Hematopoietic multipotent progenitor cell treated with erythropoietin and hydrocortisone succinate and interleukin-3 and kit ligand, for 4 days (in vitro differentiated cells): ENCODE measurements at regions not wholly inside any gene's neighbourhood (a gene's known extent, or its start where the extent isn't known, plus 50 kb on each side); places are given as distances from the start of the nearest gene placed in this dataset.
"Not testable (repeated sequence)": the region's sequence is repeated elsewhere in the genome, so short reads cannot be mapped to it uniquely, and the experiment has no call there.

Source experiments
- DNase-seq: peaks from one replicate; pipeline ENCODE4 v3.0.0-alpha.2; 2015

DNA sequence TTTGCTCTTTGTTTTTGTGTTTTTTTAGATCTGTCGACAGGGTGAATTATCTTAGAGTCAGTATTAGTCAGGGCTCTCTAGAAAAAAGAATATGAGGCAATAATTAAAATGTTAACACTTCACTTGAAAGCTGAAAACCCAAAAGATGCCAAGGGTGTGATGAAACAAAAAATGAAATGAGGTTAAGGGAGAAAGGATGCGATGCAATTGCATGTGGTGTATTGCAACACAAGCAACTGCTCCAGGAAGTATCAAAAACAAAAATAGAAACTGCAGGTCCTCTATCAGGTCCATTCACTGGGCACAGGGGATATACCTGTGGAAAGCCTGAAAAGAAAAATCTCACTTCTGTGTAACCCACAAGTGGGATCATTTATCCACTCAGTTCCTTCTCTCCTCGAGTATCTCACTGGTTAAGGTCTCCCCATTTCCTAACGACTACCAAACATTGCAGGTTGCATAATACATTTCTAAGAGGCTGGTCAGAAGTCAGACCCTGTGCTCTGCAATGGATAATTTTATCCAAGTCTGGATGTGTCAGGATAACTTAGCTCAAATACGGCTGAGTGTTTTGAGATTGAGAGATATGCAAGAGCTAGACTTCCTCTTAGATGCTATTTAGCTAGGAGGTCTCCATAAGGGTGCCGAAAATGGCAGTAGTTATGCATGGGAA lies 257.7 kb upstream of the GJE1 start:
- peak; percentile 44 for DNase-seq

DNA sequence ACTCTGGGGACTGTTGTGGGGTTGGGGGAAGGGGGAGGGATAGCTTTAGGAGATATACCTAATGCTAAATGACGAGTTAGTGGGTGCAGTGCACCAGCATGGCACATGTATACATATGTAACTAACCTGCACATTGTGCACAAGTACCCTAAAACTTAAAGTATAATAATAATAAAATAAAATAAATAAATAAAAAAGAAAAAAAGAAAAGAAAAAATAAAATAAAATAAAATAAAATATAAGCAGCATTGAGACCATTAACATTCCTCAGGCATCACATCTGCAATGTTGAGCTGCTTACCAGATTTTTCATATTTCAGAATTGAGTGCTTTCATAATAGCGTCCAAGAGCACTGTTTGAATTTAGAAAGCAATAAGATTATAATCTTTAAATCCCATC lies 263.2 kb upstream of the GJE1 start:
- not testable (repeated sequence) for DNase-seq

DNA sequence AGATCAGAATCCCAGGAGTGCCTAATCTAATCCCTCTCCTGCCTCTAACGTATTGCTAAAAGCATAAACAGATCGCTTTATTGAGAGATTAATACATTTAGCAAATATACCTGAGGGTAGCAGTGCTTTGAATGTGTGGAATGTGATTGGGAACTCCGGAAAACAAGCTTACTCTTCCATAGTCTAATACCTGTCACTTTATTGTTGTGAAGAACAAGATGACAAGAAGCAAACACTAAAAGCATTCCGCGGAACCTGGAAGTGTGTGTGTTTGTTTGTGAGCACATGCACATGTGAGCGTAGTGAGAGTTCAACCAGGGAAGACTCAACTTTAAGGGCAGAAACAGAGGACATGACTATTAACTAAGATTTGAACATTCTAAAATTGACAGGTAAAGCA lies 265.0 kb upstream of the GJE1 start:
- no peak for DNase-seq

DNA sequence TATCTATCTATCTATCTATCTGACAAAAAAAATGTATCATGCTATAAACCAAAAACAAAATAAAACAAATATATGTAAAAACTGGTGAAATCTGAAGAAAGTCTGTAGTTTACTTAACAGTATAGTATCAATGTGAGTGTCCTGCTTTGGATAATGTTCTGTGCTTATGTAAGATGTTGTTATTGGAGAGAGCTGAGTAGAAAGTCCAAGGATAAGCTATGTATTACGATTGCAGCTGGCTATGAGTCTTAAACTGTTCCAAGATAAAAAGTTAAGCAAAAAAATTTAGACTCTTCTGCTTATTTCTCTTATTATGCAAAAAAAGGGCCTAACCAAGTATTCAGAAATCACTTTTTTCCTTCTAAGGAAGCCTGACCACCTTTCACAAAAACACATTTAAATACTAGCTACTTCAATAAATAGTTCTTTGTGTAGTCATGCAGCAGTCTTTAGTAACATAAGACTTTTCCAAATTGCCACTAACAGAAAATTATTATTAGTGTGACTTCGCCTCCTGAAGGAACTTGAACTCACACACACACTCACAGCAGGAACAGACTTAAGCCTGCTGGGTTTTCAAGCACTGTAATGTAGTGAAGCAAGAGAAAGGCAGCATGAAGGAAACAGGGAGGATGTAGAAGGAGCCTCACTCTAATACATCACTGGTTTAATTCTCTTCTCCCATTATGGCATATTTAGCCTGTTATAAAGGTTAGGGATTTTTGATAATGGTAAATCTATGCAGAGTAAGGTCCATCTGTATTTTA lies 265.8 kb upstream of the GJE1 start:
- DNase-seq, result no peak

DNA sequence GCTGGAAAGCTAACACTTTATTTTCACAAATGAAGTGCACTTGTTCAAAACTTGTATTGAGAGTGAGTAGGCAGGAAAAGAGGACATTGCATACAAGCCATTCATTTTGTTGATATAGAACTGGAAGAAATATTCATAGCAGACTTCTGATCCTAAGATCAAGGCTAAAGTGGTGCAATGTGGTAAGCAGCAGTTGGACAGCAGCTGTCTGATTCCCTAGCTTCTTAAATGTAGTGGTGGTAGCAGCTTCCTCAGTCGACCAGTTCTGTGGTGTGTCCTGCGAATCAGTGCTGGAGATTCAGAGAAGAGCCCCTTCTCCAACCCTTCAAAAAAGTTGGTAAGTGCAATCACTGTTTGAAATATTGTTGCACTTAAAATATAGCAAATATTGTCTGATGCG lies 281.7 kb upstream of the GJE1 start:
- no peak for DNase-seq

DNA sequence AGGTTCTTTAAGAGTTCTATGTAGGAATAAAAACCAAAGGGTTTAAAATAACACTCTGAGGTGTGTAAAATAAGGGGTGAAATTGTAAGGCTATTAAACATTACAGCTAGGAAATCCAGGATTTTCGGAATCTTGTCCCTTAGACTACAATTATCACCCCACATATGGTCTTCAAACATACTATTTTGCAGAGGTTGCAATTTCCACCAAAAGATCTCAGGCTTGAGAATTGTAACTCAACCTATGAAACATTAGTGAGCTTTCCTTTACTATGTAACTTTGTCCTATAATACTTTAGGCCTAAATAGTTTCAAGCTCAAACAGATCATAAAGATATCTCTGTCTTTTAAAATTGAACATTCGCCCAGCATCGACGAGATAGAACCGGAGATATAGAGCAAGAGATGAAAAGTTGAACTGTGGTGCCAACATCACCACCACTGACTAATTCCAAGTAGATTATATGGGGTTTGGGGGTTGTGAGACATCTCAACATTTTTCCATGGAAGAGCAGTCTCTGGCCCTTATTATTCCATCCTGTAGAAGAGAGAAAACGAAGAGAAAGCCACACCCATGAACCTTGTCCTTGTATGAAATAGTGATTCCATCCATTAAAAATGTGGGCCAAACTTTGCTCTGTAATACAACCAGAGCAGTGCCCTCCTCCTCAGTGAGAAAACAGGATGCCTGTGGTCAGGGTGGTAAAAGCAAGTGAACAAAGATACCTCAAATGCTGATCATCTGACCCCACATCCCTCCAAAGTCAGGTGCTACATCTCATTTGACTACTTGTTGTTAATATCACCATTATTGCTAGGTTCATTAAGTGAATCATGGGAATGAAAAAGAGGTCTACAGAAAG lies 284.5 kb upstream of the GJE1 start:
- no peak for DNase-seq

DNA sequence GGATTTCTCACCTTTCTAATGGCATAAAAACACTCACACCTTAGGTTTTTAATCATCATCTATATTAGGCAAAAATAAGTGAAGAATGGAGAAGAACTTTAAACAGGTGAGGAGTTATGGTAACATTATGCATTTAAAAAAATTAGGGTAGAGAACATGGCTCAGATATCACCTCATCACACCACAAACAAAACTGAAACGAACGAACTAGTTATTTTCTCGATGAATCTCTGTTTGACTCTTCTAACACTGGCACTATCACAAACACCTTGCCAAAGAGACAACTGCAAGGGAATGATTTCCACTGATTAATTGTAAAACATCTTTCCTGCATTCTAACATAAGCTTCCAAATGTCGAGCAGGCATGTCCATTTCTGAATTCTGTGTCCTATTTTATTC lies 286.1 kb upstream of the GJE1 start:
- DNase-seq, result no peak

DNA sequence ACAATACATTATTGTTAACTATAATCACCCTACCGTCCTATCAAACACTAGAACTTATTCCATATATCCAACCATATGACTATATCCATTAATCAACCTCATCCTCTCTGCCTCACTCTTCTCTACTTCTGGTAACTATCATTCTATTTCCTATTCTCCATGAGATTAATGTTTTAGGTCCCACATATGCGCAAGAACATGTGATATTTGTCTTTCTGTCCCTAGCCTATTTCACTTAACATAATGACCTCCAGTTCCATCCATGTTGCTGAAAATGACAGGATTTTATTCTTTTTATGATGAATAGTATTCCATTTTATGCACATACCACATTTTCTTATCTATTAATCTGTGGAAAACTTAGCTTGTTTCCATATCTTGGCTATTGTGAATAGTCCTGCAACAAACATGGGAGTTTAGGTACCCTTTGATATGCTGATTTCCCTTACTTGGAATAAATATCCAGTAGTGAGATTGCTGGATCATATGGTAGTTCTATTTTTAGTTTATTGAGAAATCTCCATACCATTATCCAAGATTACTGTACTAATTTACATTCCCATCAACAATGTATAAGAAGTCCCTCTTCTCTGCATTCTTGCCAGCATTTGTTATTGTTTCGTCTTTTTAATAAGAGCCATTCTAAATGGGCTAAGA lies 289.4 kb upstream of the GJE1 start:
- DNase-seq, result no peak

DNA sequence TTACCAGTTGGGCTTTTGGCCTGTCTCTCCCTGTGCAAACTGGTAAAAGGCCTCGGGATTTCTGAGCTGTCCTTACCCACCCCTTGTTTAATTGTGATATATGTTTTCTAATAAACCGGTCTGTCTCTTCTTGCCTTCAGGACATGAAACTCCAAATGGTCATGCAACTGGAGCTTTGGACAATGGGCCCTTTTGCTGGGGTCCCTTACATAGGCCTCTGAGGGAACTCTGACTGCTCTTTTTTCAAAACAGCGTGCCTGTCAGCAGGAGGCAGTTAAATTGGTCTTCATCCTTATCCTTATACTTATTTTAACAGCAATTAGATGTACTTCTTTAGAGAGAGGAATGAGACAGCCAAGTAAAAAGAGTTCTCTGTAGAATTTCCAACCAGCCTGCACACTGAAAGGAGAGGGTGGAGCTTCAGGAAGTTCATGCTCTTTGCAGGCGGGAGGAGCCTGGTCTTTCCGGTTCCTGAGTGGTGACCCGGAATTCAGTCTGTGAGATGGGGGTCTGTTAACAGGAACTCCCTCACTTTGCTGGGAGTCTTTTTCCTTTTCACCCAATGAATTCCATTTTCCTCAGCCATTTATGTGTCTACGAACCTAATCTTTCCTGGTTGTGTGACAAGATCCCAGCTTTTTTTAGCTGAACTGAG lies 299.6 kb upstream of the GJE1 start:
- no peak for DNase-seq

DNA sequence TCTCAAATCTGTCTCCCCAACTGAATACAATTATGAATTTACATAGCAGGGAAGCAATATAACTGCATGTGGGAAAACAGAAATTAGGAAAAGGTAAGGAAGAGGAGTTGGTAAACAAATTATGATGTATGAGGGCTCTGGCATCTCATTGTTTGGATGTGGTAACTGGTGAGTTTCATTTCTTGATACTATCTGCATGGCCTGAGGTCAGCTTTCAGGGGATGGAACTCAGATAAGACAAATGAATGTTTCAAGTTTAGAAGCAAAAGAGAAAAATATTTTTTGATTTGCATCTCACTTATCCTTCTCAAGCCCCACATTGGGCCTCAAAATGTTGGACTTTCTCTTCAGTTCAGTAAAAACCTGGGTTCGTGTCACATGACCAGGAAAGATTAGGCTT lies 302.2 kb upstream of the GJE1 start:
- no peak for DNase-seq

DNA sequence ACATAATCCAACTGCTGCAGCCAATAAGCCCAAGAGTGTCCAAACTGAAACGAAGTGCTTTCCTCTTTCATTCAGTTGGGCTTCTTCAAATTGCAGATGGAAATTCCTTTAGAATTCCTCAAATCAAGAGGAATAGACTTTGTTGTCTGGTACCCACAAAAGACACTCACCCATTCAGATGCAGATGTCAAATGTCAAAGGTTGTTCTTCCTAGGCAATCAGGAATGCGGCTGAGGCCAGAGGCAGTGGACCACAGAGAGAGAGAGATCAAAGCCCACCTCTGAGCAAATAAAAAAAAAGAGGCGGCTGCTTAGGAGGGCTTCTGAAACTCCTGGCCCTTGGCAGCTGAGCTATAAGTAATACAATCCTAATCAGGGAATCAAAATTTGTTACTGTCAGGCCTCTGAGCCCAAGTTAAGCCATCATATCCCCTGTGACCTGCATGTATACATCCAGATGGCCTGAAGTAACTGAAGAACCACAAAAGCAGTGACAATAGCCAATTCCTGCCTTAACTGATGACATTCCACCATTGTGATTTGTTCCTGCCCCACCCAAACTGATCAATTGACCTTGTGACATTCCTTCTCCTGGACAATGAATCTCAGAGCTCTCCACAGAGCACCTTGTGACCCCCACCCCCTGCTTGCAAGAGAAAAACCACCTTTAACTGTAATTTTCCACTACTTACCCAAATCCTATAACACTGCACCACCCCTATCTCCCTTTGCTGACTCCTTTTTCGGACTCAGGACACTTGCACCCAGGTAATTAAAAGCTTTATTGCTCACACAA lies 303.0 kb upstream of the GJE1 start:
- no peak for DNase-seq

DNA sequence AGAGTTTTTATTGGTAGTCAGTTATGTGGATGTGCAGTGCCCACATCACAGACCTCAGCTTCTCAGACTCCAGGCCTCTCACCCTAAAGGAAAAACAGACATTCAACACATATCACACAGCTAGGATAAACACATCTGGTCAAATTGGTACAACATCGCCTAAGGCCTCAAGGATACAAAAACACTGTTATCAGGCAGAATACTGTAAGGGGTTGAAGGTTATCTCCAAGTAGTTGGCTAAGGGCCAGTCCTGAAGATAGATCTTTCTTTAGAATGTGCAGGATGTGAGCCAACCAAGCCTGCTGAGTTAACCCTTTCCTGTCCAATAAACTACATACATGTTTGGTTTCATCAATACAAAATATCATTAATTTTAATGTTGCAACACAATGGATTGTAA lies 308.4 kb upstream of the GJE1 start:
- DNase-seq, result peak; percentile 1

DNA sequence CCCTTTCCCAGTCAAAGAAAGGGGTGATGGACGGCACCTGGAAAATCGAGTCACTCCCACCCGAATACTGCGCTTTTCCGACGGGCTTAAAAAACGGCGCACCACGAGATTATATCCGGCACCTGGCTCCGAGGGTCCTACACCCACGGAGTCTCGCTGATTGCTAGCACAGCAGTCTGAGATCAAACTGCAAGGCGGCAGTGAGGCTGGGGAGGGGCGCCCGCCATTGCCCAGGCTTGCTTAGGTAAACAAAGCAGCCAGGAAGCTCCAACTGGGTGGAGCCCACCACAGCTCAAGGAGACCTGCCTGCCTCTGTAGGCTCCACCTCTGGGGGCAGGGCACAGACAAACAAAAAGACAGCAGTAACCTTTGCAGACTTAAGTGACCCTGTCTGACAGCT lies 317.7 kb upstream of the GJE1 start:
- DNase-seq, result not testable (repeated sequence)

DNA sequence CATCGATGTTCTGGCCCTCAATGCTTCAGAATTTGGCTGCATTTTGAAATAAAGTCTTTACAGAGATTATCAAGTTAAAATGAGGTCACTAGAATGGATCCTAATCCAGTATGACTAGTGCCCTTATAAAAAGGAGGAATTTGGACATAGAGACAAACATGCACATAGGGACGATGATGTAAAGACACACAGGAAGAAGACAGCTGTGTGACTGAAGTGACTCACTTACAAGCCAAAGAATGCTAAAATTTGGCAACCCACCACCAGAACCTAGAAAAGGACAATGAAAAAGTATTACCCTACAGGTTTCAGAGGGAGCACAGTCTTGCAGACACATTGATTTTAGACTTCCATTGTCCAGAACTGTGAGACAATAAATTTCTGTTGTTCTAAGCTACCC lies 322.8 kb upstream of the GJE1 start:
- DNase-seq, result no peak

DNA sequence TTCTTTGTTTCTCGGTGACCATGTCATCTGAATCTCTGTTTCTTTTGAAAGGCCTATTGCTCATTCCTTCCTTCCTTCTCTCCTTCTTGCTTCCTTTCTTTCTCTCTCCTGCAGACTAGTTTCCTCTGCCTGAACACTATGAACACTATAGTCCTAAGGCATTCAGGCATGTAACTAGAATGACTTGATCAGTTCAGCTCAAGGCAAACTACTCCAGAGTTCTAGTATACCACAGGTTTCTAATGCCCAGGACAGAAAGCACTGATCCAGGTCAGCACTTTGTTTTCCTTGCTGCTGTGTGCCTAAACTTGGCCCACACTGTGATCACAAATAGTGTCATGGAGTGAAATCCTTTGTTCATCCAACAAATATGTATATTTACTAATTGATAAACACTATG lies 324.1 kb upstream of the GJE1 start:
- no peak for DNase-seq

DNA sequence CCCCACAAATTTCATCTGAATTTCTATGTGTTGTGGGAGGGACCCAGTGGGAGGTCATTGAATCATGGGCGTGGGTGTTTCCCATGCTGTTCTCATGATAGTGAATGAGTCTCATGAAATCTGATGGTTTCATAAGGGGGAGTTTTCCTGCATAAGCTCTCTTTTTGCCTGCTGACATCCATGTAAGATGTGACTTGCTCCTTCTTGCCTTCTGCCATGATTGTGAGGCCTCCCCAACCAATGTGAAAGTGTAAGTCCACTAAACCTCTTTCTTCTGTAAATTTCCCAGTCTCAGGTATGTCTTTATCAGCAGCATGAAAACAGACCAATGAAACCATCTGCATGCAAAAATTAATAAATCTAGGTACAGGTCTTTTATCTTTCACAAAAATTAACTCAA lies 331.8 kb upstream of the GJE1 start:
- not testable (repeated sequence) for DNase-seq

DNA sequence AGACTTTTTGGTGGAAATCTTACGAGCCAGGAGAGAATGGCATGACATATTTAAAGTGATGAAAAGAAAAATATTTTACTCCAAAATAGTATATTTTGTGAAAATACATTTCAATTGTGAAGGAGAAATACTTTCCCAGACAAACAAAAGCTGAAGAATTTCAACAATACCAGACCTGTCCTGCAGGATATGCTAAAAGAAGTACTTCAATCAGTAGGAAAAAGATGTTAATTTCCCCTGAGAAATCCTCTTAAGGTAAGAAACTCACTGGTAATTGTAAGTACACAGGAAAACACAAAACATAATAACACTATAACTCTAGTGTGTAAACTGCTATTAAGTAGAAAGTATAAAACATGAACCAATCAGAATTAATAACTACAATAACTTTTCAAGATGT lies 341.8 kb upstream of the GJE1 start:
- no peak for DNase-seq

DNA sequence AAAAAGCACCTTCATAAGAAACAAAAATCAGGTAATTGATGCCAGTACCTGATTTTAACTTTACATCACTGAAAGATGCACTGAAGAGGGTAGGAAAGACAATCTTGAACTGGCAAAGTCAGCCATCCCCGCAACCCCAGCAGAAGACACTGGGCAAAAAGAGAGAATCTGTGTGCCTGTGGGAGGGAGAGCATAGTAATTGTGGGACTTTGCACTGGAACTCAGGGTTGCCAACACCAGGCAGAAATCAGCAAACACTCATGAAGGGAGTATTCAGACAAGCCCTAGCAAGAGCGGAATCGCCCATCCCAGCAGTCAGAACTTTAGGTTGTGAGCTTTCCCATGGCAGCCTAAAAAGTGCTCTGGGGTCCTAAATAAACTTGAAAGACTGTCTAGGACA lies 344.6 kb upstream of the GJE1 start:
- DNase-seq, result no peak

DNA sequence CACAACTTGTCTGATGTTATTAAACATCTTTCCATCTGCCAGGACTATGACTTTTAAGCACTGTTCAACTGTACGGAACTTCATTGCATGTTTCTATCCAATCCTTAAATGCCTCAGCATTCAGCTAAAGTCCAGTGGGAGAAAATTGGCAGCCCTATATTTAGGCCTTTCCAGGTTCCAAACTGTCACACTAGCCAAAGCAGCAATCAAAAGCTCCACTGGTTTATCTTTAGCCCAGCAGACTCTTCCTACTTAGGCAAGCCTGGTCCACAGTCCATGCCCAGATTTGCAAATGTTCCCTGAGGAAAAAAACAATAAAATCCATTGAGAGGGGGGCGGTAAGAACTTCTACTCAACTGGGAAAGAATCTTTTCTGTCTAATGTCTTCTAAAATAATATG lies 349.1 kb upstream of the GJE1 start:
- no peak for DNase-seq

DNA sequence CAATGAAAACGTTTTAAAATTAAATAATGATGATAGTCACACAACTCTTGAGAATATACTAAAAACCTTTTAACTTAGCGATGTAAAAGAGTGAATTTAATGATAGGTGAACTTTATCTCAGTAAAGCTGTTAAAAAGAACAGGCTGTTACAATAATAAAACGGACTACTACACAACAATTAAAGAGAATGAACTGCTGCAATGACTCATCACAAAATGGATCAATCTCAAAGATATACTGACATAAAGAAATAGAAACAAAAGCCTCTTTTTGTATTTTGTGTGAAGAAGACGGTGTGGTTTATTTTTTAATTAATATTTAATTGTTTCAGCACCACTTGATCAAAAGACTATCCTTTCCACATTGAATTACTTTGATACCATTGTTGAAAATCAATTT lies 352.4 kb upstream of the GJE1 start:
- DNase-seq, result no peak

DNA sequence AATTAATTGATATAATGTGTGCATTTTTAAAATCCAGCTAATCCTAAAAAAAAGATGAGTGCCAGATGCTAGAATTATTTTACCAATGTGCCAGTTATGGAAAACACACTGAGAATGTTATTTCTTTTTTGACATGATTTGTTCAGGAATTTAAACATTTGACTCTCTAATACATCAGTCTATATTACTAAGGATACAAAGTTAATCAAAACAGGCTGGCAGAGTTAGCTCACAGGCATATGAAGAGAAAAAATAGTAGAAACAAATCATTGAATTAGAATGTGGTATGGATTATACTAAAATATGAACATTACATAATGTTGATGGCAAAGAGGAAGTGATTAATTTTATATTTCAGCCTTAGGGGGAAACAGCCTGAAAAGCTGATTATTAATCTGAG lies 368.3 kb upstream of the GJE1 start:
- no peak for DNase-seq

DNA sequence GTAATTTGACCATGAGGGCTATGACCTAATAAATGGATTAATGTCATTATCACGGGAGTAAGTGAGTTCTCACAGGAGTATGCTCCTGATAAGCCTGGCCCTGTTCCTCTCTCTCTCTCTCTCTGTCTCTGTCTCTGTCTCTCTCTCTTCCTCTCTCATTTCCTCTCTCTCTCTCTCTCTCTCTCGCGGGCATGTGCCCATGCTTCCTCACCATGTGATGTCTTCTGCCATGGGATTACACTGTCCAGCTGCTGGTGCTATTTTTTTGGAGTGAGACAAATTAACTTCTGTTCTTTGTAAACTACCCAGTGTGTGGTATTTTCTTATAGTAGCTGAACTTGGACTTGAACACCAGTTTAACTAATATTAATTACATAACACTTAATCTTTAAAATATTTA lies 374.3 kb upstream of the GJE1 start:
- no peak for DNase-seq
